ENCODE measurements at regions not wholly inside any gene's neighbourhood (a gene's known extent, or its start where the extent isn't known, plus 50 kb on each side); places are given as distances from the start of the nearest gene placed in this dataset.
"Not testable (repeated sequence)": the region's sequence is repeated elsewhere in the genome, so short reads cannot be mapped to it uniquely, and the experiment has no call there.

- no peak overlapping the region for H3K27ac ChIP-seq (ENCODE audit: insufficient read depth, low read depth, low read length, poor library complexity, severe bottlenecking)
- H3K4me3 ChIP-seq (ENCODE audit: insufficient read depth, low read depth, low read length) = no peak overlapping the region
- no peaks in the 10 kb centered on the region for H3K27me3 ChIP-seq (ENCODE audit: control insufficient read depth, insufficient read depth, low read length, poor library complexity, severe bottlenecking)
- H3K9me3 ChIP-seq (ENCODE audit: control insufficient read depth, low read length) = no peaks in the 10 kb centered on the region
- 93 to 95% methylated on average over 3 of the region's 3 CpGs for WGBS, 2 experiments
- H3K36me3 ChIP-seq (ENCODE audit: control insufficient read depth, insufficient read depth, low read length) = no peaks in the 10 kb centered on the region
- H3K4me1 ChIP-seq (ENCODE audit: control insufficient read depth, insufficient read depth, low read length) = peaks cover 5% of the 10 kb centered on the region
Observed at GRCh38 chr10:33706191-33706590, 371.7 kb upstream of the NRP1 start.

DNA sequence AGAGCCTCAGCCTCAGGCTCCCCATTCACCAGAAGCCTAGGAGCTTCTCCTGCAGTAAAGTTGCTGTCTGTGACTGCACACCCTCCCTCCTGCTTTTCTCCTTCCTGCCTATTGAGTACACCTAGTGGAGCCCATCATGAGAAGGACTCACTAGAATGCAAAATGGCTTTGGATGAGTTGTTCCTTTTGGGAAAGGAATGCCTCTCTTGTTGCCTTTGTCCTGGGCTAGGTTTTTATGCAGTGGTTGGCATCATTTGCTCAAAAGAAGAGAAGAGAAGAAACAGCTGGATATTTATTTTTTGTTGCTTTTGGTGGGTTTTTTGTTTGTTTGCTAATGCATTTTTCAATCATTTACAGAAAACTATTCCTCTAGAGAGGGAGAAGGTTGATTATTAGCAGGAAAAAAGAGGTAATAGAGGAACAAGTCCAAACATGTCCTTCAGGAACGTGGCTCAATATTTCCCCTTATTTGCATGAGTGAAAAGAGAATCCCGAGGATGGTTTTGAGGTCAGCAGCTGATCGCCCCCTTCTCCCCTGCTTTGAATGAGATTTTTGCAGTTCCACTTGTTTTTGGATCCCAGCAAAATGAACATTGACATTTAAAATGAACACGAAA is 369.9 kb upstream of the NRP1 start:
- H3K27ac ChIP-seq (ENCODE audit: insufficient read depth, low read depth, low read length, poor library complexity, severe bottlenecking) = no peak overlapping the region
- WGBS, 2 experiments = 87 to 91% methylated on average over 4 of the region's 4 CpGs
- H3K4me3 ChIP-seq (ENCODE audit: insufficient read depth, low read depth, low read length) = no peak overlapping the region
- peaks cover 5% of the 10 kb centered on the region for H3K4me1 ChIP-seq (ENCODE audit: control insufficient read depth, insufficient read depth, low read length)
- no peaks in the 10 kb centered on the region for H3K9me3 ChIP-seq (ENCODE audit: control insufficient read depth, low read length)
- H3K36me3 ChIP-seq (ENCODE audit: control insufficient read depth, insufficient read depth, low read length) = no peaks in the 10 kb centered on the region
- no peaks in the 10 kb centered on the region for H3K27me3 ChIP-seq (ENCODE audit: control insufficient read depth, insufficient read depth, low read length, poor library complexity, severe bottlenecking)

- H3K4me1 ChIP-seq (ENCODE audit: control insufficient read depth, insufficient read depth, low read length) = no peaks in the 10 kb centered on the region
- H3K27me3 ChIP-seq (ENCODE audit: control insufficient read depth, insufficient read depth, low read length, poor library complexity, severe bottlenecking) = no peaks in the 10 kb centered on the region
- no peaks in the 10 kb centered on the region for H3K36me3 ChIP-seq (ENCODE audit: control insufficient read depth, insufficient read depth, low read length)
- H3K9me3 ChIP-seq (ENCODE audit: control insufficient read depth, low read length) = no peaks in the 10 kb centered on the region
- 91 to 92% methylated on average over 7 of the region's 7 CpGs for WGBS, 2 experiments
- no peak overlapping the region for H3K4me3 ChIP-seq (ENCODE audit: insufficient read depth, low read depth, low read length)
- no peak overlapping the region for H3K27ac ChIP-seq (ENCODE audit: insufficient read depth, low read depth, low read length, poor library complexity, severe bottlenecking)
Observed at GRCh38 chr10:33703501-33704213, 369.2 kb upstream of the NRP1 start.

GRCh38 chr10:33698033-33698432 is 363.6 kb upstream of the NRP1 start:
- Histone ChIP-seq H3K36me3 (ENCODE audit: control insufficient read depth, insufficient read depth, low read length) (no peaks in the 10 kb centered on the region), H3K4me1 (ENCODE audit: control insufficient read depth, insufficient read depth, low read length) (no peaks in the 10 kb centered on the region), H3K4me3 (ENCODE audit: insufficient read depth, low read depth, low read length) (no peak overlapping the region), H3K9me3 (ENCODE audit: control insufficient read depth, low read length) (no peaks in the 10 kb centered on the region), H3K27ac (ENCODE audit: insufficient read depth, low read depth, low read length, poor library complexity, severe bottlenecking) (no peak overlapping the region), H3K27me3 (ENCODE audit: control insufficient read depth, insufficient read depth, low read length, poor library complexity, severe bottlenecking) (no peaks in the 10 kb centered on the region)

- H3K27ac ChIP-seq (ENCODE audit: insufficient read depth, low read depth, low read length, poor library complexity, severe bottlenecking) = no peak overlapping the region
- no peaks in the 10 kb centered on the region for H3K27me3 ChIP-seq (ENCODE audit: control insufficient read depth, insufficient read depth, low read length, poor library complexity, severe bottlenecking)
- 91 to 96% methylated on average over 4 to 5 of the region's 5 CpGs for WGBS, 2 experiments
- H3K36me3 ChIP-seq (ENCODE audit: control insufficient read depth, insufficient read depth, low read length) = no peaks in the 10 kb centered on the region
- H3K4me3 ChIP-seq (ENCODE audit: insufficient read depth, low read depth, low read length) = no peak overlapping the region
- no peaks in the 10 kb centered on the region for H3K9me3 ChIP-seq (ENCODE audit: control insufficient read depth, low read length)
- H3K4me1 ChIP-seq (ENCODE audit: control insufficient read depth, insufficient read depth, low read length) = no peaks in the 10 kb centered on the region
Observed at GRCh38 chr10:33697016-33697415, 362.5 kb upstream of the NRP1 start.

- WGBS, 2 experiments = 90 to 91% methylated on average over 5 of the region's 5 CpGs
- Histone ChIP-seq H3K27ac (ENCODE audit: insufficient read depth, low read depth, low read length, poor library complexity, severe bottlenecking) (no peak overlapping the region), H3K27me3 (ENCODE audit: control insufficient read depth, insufficient read depth, low read length, poor library complexity, severe bottlenecking) (no peaks in the 10 kb centered on the region), H3K4me1 (ENCODE audit: control insufficient read depth, insufficient read depth, low read length) (no peaks in the 10 kb centered on the region), H3K4me3 (ENCODE audit: insufficient read depth, low read depth, low read length) (no peak overlapping the region), H3K36me3 (ENCODE audit: control insufficient read depth, insufficient read depth, low read length) (no peaks in the 10 kb centered on the region), H3K9me3 (ENCODE audit: control insufficient read depth, low read length) (no peaks in the 10 kb centered on the region)
Observed at GRCh38 chr10:33695536-33695935, 361.1 kb upstream of the NRP1 start.

- WGBS, 2 experiments = 93 to 97% methylated on average over 2 of the region's 2 CpGs
- H3K27me3 ChIP-seq (ENCODE audit: control insufficient read depth, insufficient read depth, low read length, poor library complexity, severe bottlenecking); H3K4me3 ChIP-seq (ENCODE audit: insufficient read depth, low read depth, low read length); H3K4me1 ChIP-seq (ENCODE audit: control insufficient read depth, insufficient read depth, low read length); H3K27ac ChIP-seq (ENCODE audit: insufficient read depth, low read depth, low read length, poor library complexity, severe bottlenecking); H3K36me3 ChIP-seq (ENCODE audit: control insufficient read depth, insufficient read depth, low read length); H3K9me3 ChIP-seq (ENCODE audit: control insufficient read depth, low read length): not testable (repeated sequence)
Observed at GRCh38 chr10:33690536-33690935, 356.1 kb upstream of the NRP1 start.

- no peak overlapping the region for H3K4me3 ChIP-seq (ENCODE audit: insufficient read depth, low read depth, low read length)
- no peak overlapping the region for H3K27ac ChIP-seq (ENCODE audit: insufficient read depth, low read depth, low read length, poor library complexity, severe bottlenecking)
- H3K36me3 ChIP-seq (ENCODE audit: control insufficient read depth, insufficient read depth, low read length) = no peaks in the 10 kb centered on the region
- no peaks in the 10 kb centered on the region for H3K4me1 ChIP-seq (ENCODE audit: control insufficient read depth, insufficient read depth, low read length)
- H3K9me3 ChIP-seq (ENCODE audit: control insufficient read depth, low read length) = no peaks in the 10 kb centered on the region
- H3K27me3 ChIP-seq (ENCODE audit: control insufficient read depth, insufficient read depth, low read length, poor library complexity, severe bottlenecking) = no peaks in the 10 kb centered on the region
- 96 to 100% methylated on average over 1 of the region's 2 CpGs for WGBS, 2 experiments
Observed at GRCh38 chr10:33688506-33688905, 354.0 kb upstream of the NRP1 start.

GRCh38 chr10:33684211-33684611 is 349.7 kb upstream of the NRP1 start:
- H3K4me3 ChIP-seq (ENCODE audit: insufficient read depth, low read depth, low read length) = no peak overlapping the region

DNA sequence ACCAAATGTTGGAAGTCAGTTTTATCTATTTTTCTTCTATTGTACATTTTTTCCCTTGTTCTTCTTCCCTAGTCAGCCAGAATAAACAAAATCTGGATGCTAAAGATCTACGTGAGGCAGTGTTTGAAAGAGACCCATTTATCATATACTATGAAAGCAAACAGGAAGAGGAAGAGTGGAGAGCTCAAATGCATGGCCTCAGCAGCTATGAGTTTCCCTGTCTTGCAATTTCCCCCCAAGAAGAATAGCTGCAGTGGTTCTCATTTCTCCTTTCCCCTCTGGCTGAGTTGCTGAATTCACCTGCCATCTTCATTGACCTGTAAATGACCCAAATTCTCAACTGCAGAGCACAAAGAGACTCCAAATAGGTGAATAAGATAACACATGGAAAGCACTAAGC is 347.1 kb upstream of the NRP1 start:
- H3K36me3 ChIP-seq (ENCODE audit: control insufficient read depth, insufficient read depth, low read length) = no peaks in the 10 kb centered on the region
- 94% methylated on average over 1 of the region's 1 CpG; no CpG with 5 or more reads in 1 of the 2 experiments for WGBS, 2 experiments
- H3K4me3 ChIP-seq (ENCODE audit: insufficient read depth, low read depth, low read length) = no peak overlapping the region
- H3K27ac ChIP-seq (ENCODE audit: insufficient read depth, low read depth, low read length, poor library complexity, severe bottlenecking) = no peak overlapping the region
- H3K9me3 ChIP-seq (ENCODE audit: control insufficient read depth, low read length) = no peaks in the 10 kb centered on the region
- no peaks in the 10 kb centered on the region for H3K27me3 ChIP-seq (ENCODE audit: control insufficient read depth, insufficient read depth, low read length, poor library complexity, severe bottlenecking)
- H3K4me1 ChIP-seq (ENCODE audit: control insufficient read depth, insufficient read depth, low read length) = peaks cover 9% of the 10 kb centered on the region

More at GRCh38 chr10:33684211-33684611, 349.7 kb upstream of the NRP1 start:
- H3K36me3 ChIP-seq (ENCODE audit: control insufficient read depth, insufficient read depth, low read length) = no peaks in the 10 kb centered on the region
- H3K27me3 ChIP-seq (ENCODE audit: control insufficient read depth, insufficient read depth, low read length, poor library complexity, severe bottlenecking) = no peaks in the 10 kb centered on the region
- no peaks in the 10 kb centered on the region for H3K9me3 ChIP-seq (ENCODE audit: control insufficient read depth, low read length)
- H3K27ac ChIP-seq (ENCODE audit: insufficient read depth, low read depth, low read length, poor library complexity, severe bottlenecking) = no peak overlapping the region
- peaks cover 8% of the 10 kb centered on the region for H3K4me1 ChIP-seq (ENCODE audit: control insufficient read depth, insufficient read depth, low read length)
- 96% methylated on average over 2 of the region's 2 CpGs for WGBS, 2 experiments

All from ectodermal cell (in vitro differentiated cells).